PC-9 (cell line): ENCODE measurements at regions not wholly inside any gene's neighbourhood (a gene's known extent, or its start where the extent isn't known, plus 50 kb on each side); places are given as distances from the start of the nearest gene placed in this dataset.

Experiments used
- BruUV-seq: library from RNA; stranded (reverse); fragments of 400-500 nt; replicated peaks from 2 replicates; lab custom pipeline; 2021; lab: Mats Ljungman, UMichigan
- CTCF ChIA-PET: fragments of 300-600 bp; sonication (Branson Sonifier 250); formaldehyde crosslinking; loops from one replicate; lab custom pipeline; 2022; ENCODE audit warnings: antibody characterized with exemption; lab: Charles Lee
- POLR2A ChIA-PET: fragments of 300-600 bp; sonication (Branson Sonifier 250); formaldehyde crosslinking; loops from one replicate; lab custom pipeline; 2022; ENCODE audit warnings: antibody characterized with exemption; ENCODE audit not compliant: unreplicated experiment; lab: Charles Lee
- DNase-seq, 2 experiments: peaks; one replicate each; pipeline versions ENCODE4 v3.0.0 to v3.0.0-alpha.2; 2015 to 2022; ENCODE audit warnings: mixed read lengths in 1 of 2
- H2AFZ ChIP-seq: fragments of 200-600 bp; sonication (generic); 2 replicates; pipeline ENCODE4 v1.8.1; 2017; ENCODE audit warnings: antibody characterized with exemption
- H3F3A ChIP-seq: fragments of 200-600 bp; sonication (generic); 2 replicates; pipeline ENCODE4 v1.8.1; 2017; ENCODE audit warnings: antibody characterized with exemption, mild to moderate bottlenecking, low read depth; ENCODE audit not compliant: insufficient read depth
- H3K27ac ChIP-seq: fragments of 200-600 bp; sonication (generic); 2 replicates; pipeline ENCODE4 v1.6.1; 2016; ENCODE audit warnings: mixed run types
- H3K27me3 ChIP-seq: fragments of 200-600 bp; sonication (generic); 2 replicates; pipeline ENCODE4 v1.6.1; 2016; ENCODE audit warnings: low read depth, mixed run types; ENCODE audit not compliant: insufficient read depth
- H3K36me3 ChIP-seq: fragments of 200-600 bp; sonication (generic); 2 replicates; pipeline ENCODE4 v1.6.1; 2016; ENCODE audit warnings: low read depth, mixed run types
- H3K4me1 ChIP-seq: fragments of 200-600 bp; sonication (generic); replicated peaks from 2 replicates; pipeline ENCODE4 v1.6.1; 2016; ENCODE audit warnings: mixed run types; ENCODE audit not compliant: insufficient read depth
- H3K4me2 ChIP-seq: fragments of 200-600 bp; sonication (generic); 2 replicates; pipeline ENCODE4 v1.6.1; 2017; ENCODE audit warnings: mixed run types
- H3K4me3 ChIP-seq: fragments of 200-600 bp; sonication (generic); 2 replicates; pipeline ENCODE4 v1.6.1; 2016; ENCODE audit warnings: mixed run types
- H3K79me2 ChIP-seq: fragments of 200-600 bp; sonication (generic); 2 replicates; pipeline ENCODE4 v1.6.1; 2017; ENCODE audit warnings: low read depth, mixed run types
- H3K9me2 ChIP-seq: fragments of 200-600 bp; sonication (generic); 2 replicates; pipeline ENCODE4 v1.8.1; 2017; ENCODE audit warnings: mild to moderate bottlenecking; ENCODE audit not compliant: insufficient read depth
- H3K9me3 ChIP-seq: fragments of 200-600 bp; sonication (generic); 2 replicates; pipeline ENCODE4 v1.8.1; 2016; ENCODE audit warnings: low read depth; ENCODE audit not compliant: insufficient read depth
- H4K20me1 ChIP-seq: fragments of 200-600 bp; sonication (generic); 2 replicates; pipeline ENCODE4 v1.8.1; 2017; ENCODE audit not compliant: insufficient read depth
- CTCF ChIP-seq: fragments of 200-600 bp; sonication (generic); conservative IDR thresholded peaks from 2 replicates; pipeline ENCODE4 v1.6.1; 2017; ENCODE audit warnings: mixed run types, antibody characterized with exemption, mild to moderate bottlenecking, moderate library complexity
- EZH2 ChIP-seq: fragments of 200-600 bp; sonication (generic); IDR thresholded peaks from 2 replicates; pipeline ENCODE4 v1.8.0; 2017; ENCODE audit warnings: antibody characterized with exemption, low read depth
- intact Hi-C: fragments of 100-400 bp; cut with micrococcal nuclease; formaldehyde crosslinking; loops from one replicate; pipeline ENCODE4 v1.10.0; 2022; ENCODE audit not compliant: unreplicated experiment

DNA sequence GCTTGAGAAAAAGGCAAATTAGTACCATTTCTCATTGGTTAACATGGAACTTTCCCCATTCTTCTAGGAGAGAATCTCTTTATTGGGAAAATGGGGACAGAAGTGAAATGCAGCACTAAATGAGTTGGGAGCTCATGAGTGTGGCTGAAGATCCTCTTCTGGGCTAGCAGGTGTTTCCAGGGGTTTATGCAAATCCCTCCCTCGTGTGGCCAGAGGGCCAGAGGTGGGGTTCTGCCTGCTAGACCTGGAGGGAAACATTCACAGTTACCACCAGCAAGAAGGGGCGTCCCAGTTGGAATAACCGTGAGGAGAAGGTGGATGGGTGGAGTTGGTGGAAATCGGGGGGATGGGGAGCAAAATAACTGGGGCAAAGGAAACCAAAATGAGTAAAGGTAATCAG is 235.9 kb downstream of the KLF6 start:
- Histone ChIP-seq H3K9me3 (no peaks in the 10 kb centered on the region), H4K20me1 (no peaks in the 10 kb centered on the region), H3K27me3 (no peaks in the 10 kb centered on the region), H3K9me2 (no peaks in the 10 kb centered on the region), H3K36me3 (no peaks in the 10 kb centered on the region), H3K79me2 (no peaks in the 10 kb centered on the region), H3K4me1 (no peaks in the 10 kb centered on the region), H3K27ac (no peak overlapping the region), H3F3A (no peaks in the 10 kb centered on the region), H2AFZ (no peak overlapping the region), H3K4me3 (no peak overlapping the region), H3K4me2 (no peak overlapping the region)
- no peak for DNase-seq
- POLR2A ChIA-PET: no interaction called here
- no peak for TF ChIP-seq EZH2
- TF ChIP-seq CTCF: no peak
- no TSS peak for BruUV-seq
- CTCF ChIA-PET: no interaction called here
- intact Hi-C loops: no loop called here

GRCh38 chr10:3548702-3549101 is 236.3 kb downstream of the KLF6 start:
- H3K9me2 ChIP-seq: no peaks in the 10 kb centered on the region
- no peaks in the 10 kb centered on the region for H3K4me1 ChIP-seq
- no peak overlapping the region for H2AFZ ChIP-seq
- no peak overlapping the region for H3K4me2 ChIP-seq
- no TSS peak for BruUV-seq
- no peak overlapping the region for H3K27ac ChIP-seq
- DNase-seq: no peak
- H4K20me1 ChIP-seq: no peaks in the 10 kb centered on the region
- TF ChIP-seq CTCF (no peak), EZH2 (no peak)
- intact Hi-C loops: no loop called here
- H3F3A ChIP-seq: no peaks in the 10 kb centered on the region
- H3K79me2 ChIP-seq: no peaks in the 10 kb centered on the region
- H3K36me3 ChIP-seq: no peaks in the 10 kb centered on the region
- ChIA-PET POLR2A (no interaction called here), CTCF (no interaction called here)
- no peaks in the 10 kb centered on the region for H3K9me3 ChIP-seq
- no peak overlapping the region for H3K4me3 ChIP-seq
- H3K27me3 ChIP-seq: no peaks in the 10 kb centered on the region

DNA sequence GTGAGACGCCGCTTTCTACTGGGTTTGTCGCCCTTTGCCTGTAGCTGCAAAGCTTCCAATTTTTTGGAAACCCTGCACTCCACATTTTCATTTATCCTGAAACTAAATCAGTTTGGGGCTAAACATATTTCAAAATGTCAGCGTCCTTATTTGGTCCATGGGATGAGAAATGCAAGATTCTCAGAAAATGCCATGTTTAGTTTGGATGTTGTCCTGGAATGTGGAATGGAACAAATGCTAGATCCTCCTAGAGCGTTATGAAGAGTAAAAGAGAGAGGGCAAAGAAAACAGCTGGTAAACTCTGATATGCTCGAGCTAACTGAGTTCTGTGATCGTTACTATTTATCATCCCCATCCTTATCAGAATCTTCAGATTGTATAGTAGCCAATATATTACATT is 236.9 kb downstream of the KLF6 start:
- no peak for DNase-seq
- H3K79me2 ChIP-seq: no peaks in the 10 kb centered on the region
- CTCF ChIA-PET: no interaction called here
- no peaks in the 10 kb centered on the region for H3K9me2 ChIP-seq
- H3K4me2 ChIP-seq: no peak overlapping the region
- intact Hi-C loops: no loop called here
- no peaks in the 10 kb centered on the region for H3K4me1 ChIP-seq
- BruUV-seq: no TSS peak
- no peak overlapping the region for H3K27ac ChIP-seq
- H3K4me3 ChIP-seq: no peak overlapping the region
- no peaks in the 10 kb centered on the region for H3K9me3 ChIP-seq
- POLR2A ChIA-PET: no interaction called here
- no peaks in the 10 kb centered on the region for H3K36me3 ChIP-seq
- no peaks in the 10 kb centered on the region for H4K20me1 ChIP-seq
- H3K27me3 ChIP-seq: no peaks in the 10 kb centered on the region
- no peak for TF ChIP-seq EZH2
- no peak for TF ChIP-seq CTCF
- no peaks in the 10 kb centered on the region for H3F3A ChIP-seq
- no peak overlapping the region for H2AFZ ChIP-seq
